GM20000 (cell line): ENCODE measurements at regions not wholly inside any gene's neighbourhood (a gene's known extent, or its start where the extent isn't known, plus 50 kb on each side); places are given as distances from the start of the nearest gene placed in this dataset.
"Not testable (repeated sequence)": the region's sequence is repeated elsewhere in the genome, so short reads cannot be mapped to it uniquely, and the experiment has no call there.

Experiments
- DNase-seq: peaks from one replicate; pipeline ENCODE4 v3.0.0; 2012; ENCODE audit warnings: low spot score
- CTCF ChIP-seq: IDR thresholded peaks from 2 replicates; pipeline ENCODE4 v1.5.1; 2012; ENCODE audit warnings: mild to moderate bottlenecking, control low read depth; ENCODE audit errors: extremely low read depth, missing control alignments

GRCh38 chr6:121688974-121689373 lies 253.5 kb downstream of the GJA1 start:
- no peak for TF ChIP-seq CTCF
- no peak for DNase-seq

GRCh38 chr6:121691126-121691551 lies 255.7 kb downstream of the GJA1 start:
- TF ChIP-seq CTCF: no peak
- no peak for DNase-seq

GRCh38 chr6:121694389-121694788 lies 258.9 kb downstream of the GJA1 start:
- no peak for DNase-seq
- TF ChIP-seq CTCF: no peak

- DNase-seq: no peak
- no peak for TF ChIP-seq CTCF
These were observed 259.4 kb downstream of the GJA1 start for GRCh38 chr6:121694801-121695251.

GRCh38 chr6:121695329-121695728 lies 259.9 kb downstream of the GJA1 start:
- no peak for DNase-seq
- TF ChIP-seq CTCF: no peak

- no peak for DNase-seq
- TF ChIP-seq CTCF: no peak
These were observed 262.5 kb downstream of the GJA1 start for GRCh38 chr6:121697921-121698320.

- no peak for DNase-seq
- TF ChIP-seq CTCF: no peak
These were observed 263.2 kb downstream of the GJA1 start for GRCh38 chr6:121698617-121699016.

GRCh38 chr6:121703129-121703528 lies 267.7 kb downstream of the GJA1 start:
- not testable (repeated sequence) for DNase-seq
